ENCODE measurements at regions not wholly inside any gene's neighbourhood (a gene's known extent, or its start where the extent isn't known, plus 50 kb on each side); places are given as distances from the start of the nearest gene placed in this dataset.

GRCh38 chr18:77996737-77997136 lies 747.1 kb downstream of the GALR1 start:
- TF ChIP-seq FOXP2 (optimal IDR thresholded peaks at IDR 0.05; ENCODE audit: borderline replicate concordance, extremely low read depth, extremely low read length, insufficient read depth) (no peak), POLR2AphosphoS5 (IDR thresholded peaks at IDR 0.05; ENCODE audit: low read depth, low read length) (no peak), TAF1 (IDR thresholded peaks at IDR 0.05; ENCODE audit: borderline replicate concordance, insufficient read depth, low read length) (no peak), SIN3A (IDR thresholded peaks at IDR 0.05; ENCODE audit: borderline replicate concordance, insufficient read depth, low read length) (no peak), REST (IDR thresholded peaks at IDR 0.05; ENCODE audit: insufficient read depth in 1 of 2, low read depth in 2 of 2, low read length in 2 of 2) (no peak)

GRCh38 chr18:78001811-78002210 lies 752.2 kb downstream of the GALR1 start:
- TF ChIP-seq POLR2AphosphoS5 (IDR thresholded peaks at IDR 0.05; ENCODE audit: low read depth, low read length), result no peak

GRCh38 chr18:78006006-78006773 lies 756.5 kb downstream of the GALR1 start:
- TF ChIP-seq FOXP2 (optimal IDR thresholded peaks at IDR 0.05; ENCODE audit: borderline replicate concordance, extremely low read depth, extremely low read length, insufficient read depth), result no peak
- no peak for TF ChIP-seq POLR2AphosphoS5 (IDR thresholded peaks at IDR 0.05; ENCODE audit: low read depth, low read length)
- TF ChIP-seq SIN3A (IDR thresholded peaks at IDR 0.05; ENCODE audit: borderline replicate concordance, insufficient read depth, low read length), result no peak
- TF ChIP-seq REST (IDR thresholded peaks at IDR 0.05; ENCODE audit: insufficient read depth in 1 of 2, low read depth in 2 of 2, low read length in 2 of 2), result no peak
- no peak for TF ChIP-seq TAF1 (IDR thresholded peaks at IDR 0.05; ENCODE audit: borderline replicate concordance, insufficient read depth, low read length)

- TF ChIP-seq POLR2AphosphoS5 (IDR thresholded peaks at IDR 0.05; ENCODE audit: low read depth, low read length), result no peak
- no peak for TF ChIP-seq REST (IDR thresholded peaks at IDR 0.05; ENCODE audit: insufficient read depth in 1 of 2, low read depth in 2 of 2, low read length in 2 of 2)
- no peak for TF ChIP-seq FOXP2 (optimal IDR thresholded peaks at IDR 0.05; ENCODE audit: borderline replicate concordance, extremely low read depth, extremely low read length, insufficient read depth)
- no peak for TF ChIP-seq SIN3A (IDR thresholded peaks at IDR 0.05; ENCODE audit: borderline replicate concordance, insufficient read depth, low read length)
- TF ChIP-seq TAF1 (IDR thresholded peaks at IDR 0.05; ENCODE audit: borderline replicate concordance, insufficient read depth, low read length), result no peak
Observed at GRCh38 chr18:78006774-78007260, 757.2 kb downstream of the GALR1 start.

GRCh38 chr18:78010363-78010762 lies 760.7 kb downstream of the GALR1 start:
- TF ChIP-seq TAF1 (IDR thresholded peaks at IDR 0.05; ENCODE audit: borderline replicate concordance, insufficient read depth, low read length) (no peak), SIN3A (IDR thresholded peaks at IDR 0.05; ENCODE audit: borderline replicate concordance, insufficient read depth, low read length) (no peak), REST (IDR thresholded peaks at IDR 0.05; ENCODE audit: insufficient read depth in 1 of 2, low read depth in 2 of 2, low read length in 2 of 2) (no peak), FOXP2 (optimal IDR thresholded peaks at IDR 0.05; ENCODE audit: borderline replicate concordance, extremely low read depth, extremely low read length, insufficient read depth) (no peak), POLR2AphosphoS5 (IDR thresholded peaks at IDR 0.05; ENCODE audit: low read depth, low read length) (no peak)
